CD4-positive, alpha-beta T cell treated with Interleukin-17A for 4 hours (primary cell): ENCODE measurements at regions not wholly inside any gene's neighbourhood (a gene's known extent, or its start where the extent isn't known, plus 50 kb on each side); places are given as distances from the start of the nearest gene placed in this dataset.

Source experiments
- DNase-seq: peaks from one replicate; pipeline ENCODE4 v3.0.0-alpha.2; 2020; ENCODE audit warnings: mixed read lengths

- no peak for DNase-seq
Measured at GRCh38 chr10:104505521-104506042, 135.5 kb upstream of the SORCS3 start.

- DNase-seq, result no peak
Measured at GRCh38 chr10:104509981-104510380, 131.1 kb upstream of the SORCS3 start.

- no peak for DNase-seq
Measured at GRCh38 chr10:104510644-104511043, 130.4 kb upstream of the SORCS3 start.

GRCh38 chr10:104512800-104513199 is 128.3 kb upstream of the SORCS3 start:
- no peak for DNase-seq

- no peak for DNase-seq
Measured at GRCh38 chr10:104515678-104516199, 125.4 kb upstream of the SORCS3 start.

- DNase-seq, result no peak
Measured at GRCh38 chr10:104516986-104517385, 124.1 kb upstream of the SORCS3 start.

- DNase-seq, result no peak
Measured at GRCh38 chr10:104517946-104518345, 123.1 kb upstream of the SORCS3 start.

GRCh38 chr10:104518891-104519290 is 122.2 kb upstream of the SORCS3 start:
- DNase-seq, result no peak

GRCh38 chr10:104520653-104521052 is 120.4 kb upstream of the SORCS3 start:
- no peak for DNase-seq

- DNase-seq, result no peak
Measured at GRCh38 chr10:104521901-104522694, 119.0 kb upstream of the SORCS3 start.

- no peak for DNase-seq
Measured at GRCh38 chr10:104526188-104526587, 114.9 kb upstream of the SORCS3 start.

- DNase-seq, result no peak
Measured at GRCh38 chr10:104527013-104527412, 114.1 kb upstream of the SORCS3 start.

- no peak for DNase-seq
Measured at GRCh38 chr10:104540181-104540580, 100.9 kb upstream of the SORCS3 start.

GRCh38 chr10:104541820-104542219 is 99.3 kb upstream of the SORCS3 start:
- DNase-seq, result no peak

GRCh38 chr10:104546336-104546735 is 94.8 kb upstream of the SORCS3 start:
- no peak for DNase-seq

- DNase-seq, result no peak
Measured at GRCh38 chr10:104546756-104547155, 94.3 kb upstream of the SORCS3 start.

GRCh38 chr10:104548090-104548489 is 93.0 kb upstream of the SORCS3 start:
- DNase-seq, result no peak

- DNase-seq, result no peak
Measured at GRCh38 chr10:104556831-104557230, 84.3 kb upstream of the SORCS3 start.

- DNase-seq, result no peak
Measured at GRCh38 chr10:104557966-104558365, 83.1 kb upstream of the SORCS3 start.

GRCh38 chr10:104559935-104560334 is 81.2 kb upstream of the SORCS3 start:
- no peak for DNase-seq

- no peak for DNase-seq
Measured at GRCh38 chr10:104563051-104563450, 78.0 kb upstream of the SORCS3 start.

GRCh38 chr10:104563548-104563947 is 77.5 kb upstream of the SORCS3 start:
- DNase-seq, result no peak

GRCh38 chr10:104574427-104574826 is 66.7 kb upstream of the SORCS3 start:
- DNase-seq, result no peak

GRCh38 chr10:104574838-104575237 is 66.3 kb upstream of the SORCS3 start:
- no peak for DNase-seq

- no peak for DNase-seq
Measured at GRCh38 chr10:104576611-104577010, 64.5 kb upstream of the SORCS3 start.
